ENCODE measurements at regions not wholly inside any gene's neighbourhood (a gene's known extent, or its start where the extent isn't known, plus 50 kb on each side); places are given as distances from the start of the nearest gene placed in this dataset.

- peaks cover 7% of the 10 kb centered on the region for H3K36me3 Mint-ChIP-seq (ENCODE audit: unreplicated experiment)
- TF ChIP-seq CTCF (IDR thresholded peaks at IDR 0.05; ENCODE audit: partially characterized antibody, unreplicated experiment) = no peak
- H3K9me3 Mint-ChIP-seq (ENCODE audit: unreplicated experiment) = peaks cover 7% of the 10 kb centered on the region
- no peak overlapping the region for H3K4me3 Mint-ChIP-seq (ENCODE audit: unreplicated experiment)
- H3K27me3 Mint-ChIP-seq (ENCODE audit: unreplicated experiment) = peaks cover 2% of the 10 kb centered on the region
- DNase-seq = no peak
- no peaks in the 10 kb centered on the region for H3K4me1 Mint-ChIP-seq (ENCODE audit: low read depth, unreplicated experiment)
- H3K27ac Mint-ChIP-seq (ENCODE audit: unreplicated experiment) = no peak overlapping the region
These were observed 163.7 kb downstream of the URI1 start for GRCh38 chr19:30105727-30106126.

- H3K4me1 Mint-ChIP-seq (ENCODE audit: low read depth, unreplicated experiment) = no peaks in the 10 kb centered on the region
- peaks cover 2% of the 10 kb centered on the region for H3K27me3 Mint-ChIP-seq (ENCODE audit: unreplicated experiment)
- H3K36me3 Mint-ChIP-seq (ENCODE audit: unreplicated experiment) = peaks cover 2% of the 10 kb centered on the region
- no peak for DNase-seq
- no peak for TF ChIP-seq CTCF (IDR thresholded peaks at IDR 0.05; ENCODE audit: partially characterized antibody, unreplicated experiment)
- H3K9me3 Mint-ChIP-seq (ENCODE audit: unreplicated experiment) = peaks cover 7% of the 10 kb centered on the region
- no peak overlapping the region for H3K4me3 Mint-ChIP-seq (ENCODE audit: unreplicated experiment)
- H3K27ac Mint-ChIP-seq (ENCODE audit: unreplicated experiment) = no peak overlapping the region
These were observed 164.5 kb downstream of the URI1 start for GRCh38 chr19:30106417-30107095.

GRCh38 chr19:30107251-30107650 is 165.2 kb downstream of the URI1 start:
- peaks cover 7% of the 10 kb centered on the region for H3K9me3 Mint-ChIP-seq (ENCODE audit: unreplicated experiment)
- TF ChIP-seq CTCF (IDR thresholded peaks at IDR 0.05; ENCODE audit: partially characterized antibody, unreplicated experiment) = no peak
- H3K27ac Mint-ChIP-seq (ENCODE audit: unreplicated experiment) = no peak overlapping the region
- no peak overlapping the region for H3K4me3 Mint-ChIP-seq (ENCODE audit: unreplicated experiment)
- no peak for DNase-seq
- H3K36me3 Mint-ChIP-seq (ENCODE audit: unreplicated experiment) = no peaks in the 10 kb centered on the region
- no peaks in the 10 kb centered on the region for H3K4me1 Mint-ChIP-seq (ENCODE audit: low read depth, unreplicated experiment)
- peaks cover 2% of the 10 kb centered on the region for H3K27me3 Mint-ChIP-seq (ENCODE audit: unreplicated experiment)

GRCh38 chr19:30109565-30109964 is 167.5 kb downstream of the URI1 start:
- no peaks in the 10 kb centered on the region for H3K36me3 Mint-ChIP-seq (ENCODE audit: unreplicated experiment)
- H3K9me3 Mint-ChIP-seq (ENCODE audit: unreplicated experiment) = peaks cover 7% of the 10 kb centered on the region
- H3K4me1 Mint-ChIP-seq (ENCODE audit: low read depth, unreplicated experiment) = no peaks in the 10 kb centered on the region
- no peak for DNase-seq
- H3K27ac Mint-ChIP-seq (ENCODE audit: unreplicated experiment) = no peak overlapping the region
- H3K4me3 Mint-ChIP-seq (ENCODE audit: unreplicated experiment) = no peak overlapping the region
- no peak for TF ChIP-seq CTCF (IDR thresholded peaks at IDR 0.05; ENCODE audit: partially characterized antibody, unreplicated experiment)
- no peaks in the 10 kb centered on the region for H3K27me3 Mint-ChIP-seq (ENCODE audit: unreplicated experiment)

GRCh38 chr19:30111021-30111855 is 169.2 kb downstream of the URI1 start:
- TF ChIP-seq CTCF (IDR thresholded peaks at IDR 0.05; ENCODE audit: partially characterized antibody, unreplicated experiment) = no peak
- no peaks in the 10 kb centered on the region for H3K27me3 Mint-ChIP-seq (ENCODE audit: unreplicated experiment)

More at GRCh38 chr19:30111021-30111855, 169.2 kb downstream of the URI1 start:
- Mint-ChIP-seq H3K9me3 (ENCODE audit: unreplicated experiment) (peaks cover 7% of the 10 kb centered on the region), H3K36me3 (ENCODE audit: unreplicated experiment) (no peaks in the 10 kb centered on the region), H3K4me1 (ENCODE audit: low read depth, unreplicated experiment) (no peaks in the 10 kb centered on the region), H3K4me3 (ENCODE audit: unreplicated experiment) (no peak overlapping the region), H3K27ac (ENCODE audit: unreplicated experiment) (no peak overlapping the region)
- no peak for DNase-seq
